A673 (cell line): ENCODE measurements at regions not wholly inside any gene's neighbourhood (a gene's known extent, or its start where the extent isn't known, plus 50 kb on each side); places are given as distances from the start of the nearest gene placed in this dataset.

Experiments
- BruUV-seq: library from RNA; stranded (reverse); fragments of 400-500 nt; replicated peaks from 2 replicates; lab custom pipeline; 2021; lab: Mats Ljungman, UMichigan
- CTCF ChIA-PET: fragments of 300-600 bp; sonication (Branson Sonifier 250); formaldehyde crosslinking; loops from one replicate; lab custom pipeline; 2022; ENCODE audit warnings: antibody characterized with exemption; lab: Charles Lee
- POLR2A ChIA-PET: fragments of 300-600 bp; sonication (Branson Sonifier 250); formaldehyde crosslinking; loops from one replicate; lab custom pipeline; 2022; ENCODE audit warnings: antibody characterized with exemption; ENCODE audit not compliant: low non-redundant PET; lab: Charles Lee
- DNase-seq: peaks from one replicate; pipeline ENCODE4 v3.0.0-alpha.2; 2015; ENCODE audit warnings: low spot score
- H3K27ac ChIP-seq: fragments of 200-600 bp; sonication (generic); 2 replicates; pipeline ENCODE4 v1.5.1; 2016; ENCODE audit warnings: mixed run types, low read depth, mild to moderate bottlenecking, mixed read lengths, antibody characterized with exemption, low read length; ENCODE audit not compliant: poor library complexity, severe bottlenecking
- H3K27me3 ChIP-seq: fragments of 200-600 bp; sonication (generic); replicated peaks from 2 replicates; pipeline ENCODE4 v1.6.1; 2017; ENCODE audit warnings: mixed run types, low read depth, mild to moderate bottlenecking, mixed read lengths, antibody characterized with exemption, low read length; ENCODE audit not compliant: insufficient read depth, poor library complexity
- H3K36me3 ChIP-seq: fragments of 200-600 bp; sonication (generic); 2 replicates; pipeline ENCODE4 v1.6.1; 2016; ENCODE audit warnings: mixed run types, mild to moderate bottlenecking, mixed read lengths, antibody characterized with exemption, low read length; ENCODE audit not compliant: insufficient read depth, poor library complexity, severe bottlenecking
- H3K4me1 ChIP-seq: fragments of 200-600 bp; sonication (generic); 2 replicates; pipeline ENCODE4 v1.6.1; 2017; ENCODE audit warnings: mixed run types, mild to moderate bottlenecking, mixed read lengths, antibody characterized with exemption, low read length; ENCODE audit not compliant: insufficient read depth, poor library complexity, severe bottlenecking
- H3K4me3 ChIP-seq: fragments of 200-600 bp; sonication (generic); 2 replicates; pipeline ENCODE4 v1.5.1; 2016; ENCODE audit warnings: low read depth, mixed run types, mild to moderate bottlenecking, mixed read lengths, low read length; ENCODE audit not compliant: poor library complexity, severe bottlenecking
- H3K9me3 ChIP-seq: fragments of 200-600 bp; sonication (generic); 2 replicates; pipeline ENCODE4 v1.6.1; 2016; ENCODE audit warnings: mixed run types, low read depth, mild to moderate bottlenecking, mixed read lengths, antibody characterized with exemption, low read length; ENCODE audit not compliant: poor library complexity, severe bottlenecking
- EZH2 ChIP-seq: fragments of 200-600 bp; sonication (generic); IDR thresholded peaks from 2 replicates; pipeline ENCODE4 v1.6.1; 2017; ENCODE audit warnings: borderline replicate concordance, low read depth, mild to moderate bottlenecking, mixed read lengths, antibody characterized with exemption, low read length; ENCODE audit not compliant: poor library complexity, severe bottlenecking
- intact Hi-C: fragments of 100-400 bp; cut with micrococcal nuclease; formaldehyde crosslinking; loops from one replicate; pipeline ENCODE4 v1.10.0; 2022; ENCODE audit not compliant: unreplicated experiment
- TF ChIP-seq, protein P1 (sequence below): fragments of 300-800, 200-600 bp; sonication (generic); conservative IDR thresholded peaks from 2 replicates; pipeline ENCODE4 v1.5.1; 2017; ENCODE audit warnings: low read depth, mild to moderate bottlenecking, antibody characterized with exemption, low read length, moderate library complexity, mixed read lengths

DNA sequence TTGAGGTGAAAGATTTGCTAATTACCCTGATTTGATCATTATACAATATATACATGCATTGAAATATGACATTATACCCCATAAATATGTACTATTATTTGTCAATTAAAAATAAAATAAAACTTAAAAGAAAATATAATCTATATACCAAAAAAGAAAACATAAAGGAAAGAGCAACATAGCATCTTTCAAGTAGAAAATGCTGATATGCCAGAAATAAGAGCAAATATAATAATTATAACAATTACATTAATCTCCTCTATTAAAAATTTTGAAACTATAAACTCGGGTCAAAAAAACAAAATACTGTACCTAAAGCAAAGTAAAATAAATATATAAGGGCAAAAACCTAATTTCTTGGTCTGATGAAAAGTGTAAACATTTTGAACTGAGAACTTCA, 209.3 kb upstream of the PDE1C start:
- no peak overlapping the region for H3K27ac ChIP-seq
- H3K4me3 ChIP-seq = no peak overlapping the region
- no peak for TF ChIP-seq EZH2
- TF ChIP-seq, protein P1, sequence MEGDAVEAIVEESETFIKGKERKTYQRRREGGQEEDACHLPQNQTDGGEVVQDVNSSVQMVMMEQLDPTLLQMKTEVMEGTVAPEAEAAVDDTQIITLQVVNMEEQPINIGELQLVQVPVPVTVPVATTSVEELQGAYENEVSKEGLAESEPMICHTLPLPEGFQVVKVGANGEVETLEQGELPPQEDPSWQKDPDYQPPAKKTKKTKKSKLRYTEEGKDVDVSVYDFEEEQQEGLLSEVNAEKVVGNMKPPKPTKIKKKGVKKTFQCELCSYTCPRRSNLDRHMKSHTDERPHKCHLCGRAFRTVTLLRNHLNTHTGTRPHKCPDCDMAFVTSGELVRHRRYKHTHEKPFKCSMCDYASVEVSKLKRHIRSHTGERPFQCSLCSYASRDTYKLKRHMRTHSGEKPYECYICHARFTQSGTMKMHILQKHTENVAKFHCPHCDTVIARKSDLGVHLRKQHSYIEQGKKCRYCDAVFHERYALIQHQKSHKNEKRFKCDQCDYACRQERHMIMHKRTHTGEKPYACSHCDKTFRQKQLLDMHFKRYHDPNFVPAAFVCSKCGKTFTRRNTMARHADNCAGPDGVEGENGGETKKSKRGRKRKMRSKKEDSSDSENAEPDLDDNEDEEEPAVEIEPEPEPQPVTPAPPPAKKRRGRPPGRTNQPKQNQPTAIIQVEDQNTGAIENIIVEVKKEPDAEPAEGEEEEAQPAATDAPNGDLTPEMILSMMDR = no peak
- ChIA-PET POLR2A (no interaction called here), CTCF (no interaction called here)
- no peak for DNase-seq
- intact Hi-C loops = no loop called here
- no peaks in the 10 kb centered on the region for H3K4me1 ChIP-seq
- no peaks in the 10 kb centered on the region for H3K36me3 ChIP-seq
- peaks cover 45% of the 10 kb centered on the region for H3K27me3 ChIP-seq
- no TSS peak for BruUV-seq
- H3K9me3 ChIP-seq = no peaks in the 10 kb centered on the region

DNA sequence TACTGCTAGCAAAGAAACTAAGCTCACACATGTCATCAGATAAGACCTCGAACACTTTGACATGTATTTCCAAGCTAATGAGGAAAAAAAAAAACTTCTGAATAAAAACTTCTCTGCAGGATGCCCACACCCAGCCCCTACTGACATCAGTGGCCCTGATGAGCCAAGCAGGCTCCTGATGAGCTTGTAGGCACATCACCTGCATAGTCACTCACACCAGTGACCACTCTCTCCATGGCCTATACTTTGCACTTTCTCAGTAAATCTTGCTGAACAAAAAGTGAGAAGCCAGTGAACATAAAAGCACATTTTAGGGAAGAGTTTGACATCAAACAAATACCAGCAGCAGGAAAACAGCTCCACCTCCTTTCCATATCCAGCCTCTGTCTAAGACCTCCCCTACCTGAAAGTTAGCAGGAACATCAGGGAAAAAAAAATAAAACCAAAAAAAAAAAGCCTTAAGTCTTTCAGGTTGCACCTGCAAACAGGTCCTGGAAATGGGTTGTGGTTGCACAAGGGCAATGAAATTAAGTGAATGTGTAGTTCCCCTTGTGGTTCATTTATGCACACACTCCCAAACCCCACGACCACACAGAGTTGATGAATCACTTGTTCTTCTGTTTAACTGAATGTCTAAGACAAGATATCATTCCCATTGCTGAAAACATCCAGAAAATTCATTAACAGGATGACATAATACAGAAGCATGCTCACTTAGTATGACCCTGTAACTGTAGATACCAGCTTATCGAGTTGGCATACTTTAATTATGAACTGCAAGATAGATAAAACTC, 205.2 kb upstream of the PDE1C start:
- peaks cover 63% of the 10 kb centered on the region for H3K27me3 ChIP-seq
- no peak for TF ChIP-seq EZH2
- TF ChIP-seq, protein P1 = no peak
- no peak overlapping the region for H3K27ac ChIP-seq
- H3K4me3 ChIP-seq = no peak overlapping the region
- ChIA-PET CTCF (no interaction called here), POLR2A (no interaction called here)
- H3K9me3 ChIP-seq = no peaks in the 10 kb centered on the region
- intact Hi-C loops = no loop called here
- no peak for DNase-seq
- BruUV-seq = no TSS peak
- no peaks in the 10 kb centered on the region for H3K4me1 ChIP-seq
- no peaks in the 10 kb centered on the region for H3K36me3 ChIP-seq

DNA sequence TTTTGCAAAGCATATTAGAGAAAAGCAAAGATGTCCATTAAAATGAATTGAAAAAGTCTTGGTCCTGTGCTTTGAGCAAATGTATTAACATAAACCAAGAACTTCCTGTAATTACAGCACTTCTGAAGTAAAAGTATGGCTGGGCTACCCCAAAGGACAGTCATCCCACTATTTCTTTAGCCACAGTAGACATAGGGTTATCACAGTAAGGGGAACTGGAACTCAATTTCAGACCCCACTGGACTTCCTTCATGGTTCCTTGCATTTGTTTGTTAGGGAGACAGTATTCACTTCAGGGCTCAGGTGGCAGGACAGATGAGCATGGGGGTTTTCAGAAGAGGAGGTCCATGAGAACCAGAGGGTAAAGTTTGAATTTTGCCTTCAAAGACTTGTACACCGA, 203.1 kb upstream of the PDE1C start:
- no peaks in the 10 kb centered on the region for H3K9me3 ChIP-seq
- TF ChIP-seq, protein P1 = no peak
- H3K27ac ChIP-seq = no peak overlapping the region
- POLR2A ChIA-PET = no interaction called here
- no TSS peak for BruUV-seq
- H3K4me1 ChIP-seq = no peaks in the 10 kb centered on the region
- H3K4me3 ChIP-seq = no peak overlapping the region
- CTCF ChIA-PET = no interaction called here
- no peaks in the 10 kb centered on the region for H3K36me3 ChIP-seq
- H3K27me3 ChIP-seq = peaks cover 52% of the 10 kb centered on the region
- no peak for DNase-seq
- intact Hi-C loops = no loop called here
